Fibroblast of skin of abdomen (primary cell): ENCODE measurements at regions not wholly inside any gene's neighbourhood (a gene's known extent, or its start where the extent isn't known, plus 50 kb on each side); places are given as distances from the start of the nearest gene placed in this dataset.
"Not testable (repeated sequence)": the region's sequence is repeated elsewhere in the genome, so short reads cannot be mapped to it uniquely, and the experiment has no call there.

Experiments
- DNase-seq: peaks from one replicate; pipeline ENCODE4 v3.0.0-alpha.2; 2013

- no peak for DNase-seq
Measured at GRCh38 chr6:2363211-2363610, 117.8 kb upstream of the GMDS start.

- DNase-seq = no peak
Measured at GRCh38 chr6:2361195-2361594, 115.8 kb upstream of the GMDS start.

- DNase-seq = no peak
Measured at GRCh38 chr6:2360716-2361115, 115.3 kb upstream of the GMDS start.

GRCh38 chr6:2360126-2360525 lies 114.7 kb upstream of the GMDS start:
- DNase-seq = no peak

- no peak for DNase-seq
Measured at GRCh38 chr6:2355150-2355549, 109.7 kb upstream of the GMDS start.

GRCh38 chr6:2354138-2354491 lies 108.7 kb upstream of the GMDS start:
- DNase-seq = no peak

GRCh38 chr6:2353412-2354137 lies 108.2 kb upstream of the GMDS start:
- peak; percentile 74 for DNase-seq

GRCh38 chr6:2351807-2352431 lies 106.5 kb upstream of the GMDS start:
- peak; percentile 70 for DNase-seq

- DNase-seq = no peak
Measured at GRCh38 chr6:2351090-2351489, 105.7 kb upstream of the GMDS start.

GRCh38 chr6:2346078-2346477 lies 100.7 kb upstream of the GMDS start:
- no peak for DNase-seq

GRCh38 chr6:2344319-2344905 lies 99.0 kb upstream of the GMDS start:
- no peak for DNase-seq

- DNase-seq = no peak
Measured at GRCh38 chr6:2327591-2327990, 82.2 kb upstream of the GMDS start.

- DNase-seq = no peak
Measured at GRCh38 chr6:2324166-2324953, 79.0 kb upstream of the GMDS start.

- not testable (repeated sequence) for DNase-seq
Measured at GRCh38 chr6:2317498-2317897, 72.1 kb upstream of the GMDS start.

GRCh38 chr6:2314641-2315040 lies 69.2 kb upstream of the GMDS start:
- DNase-seq = no peak

- DNase-seq = no peak
Measured at GRCh38 chr6:2310042-2310441, 64.6 kb upstream of the GMDS start.

GRCh38 chr6:2309122-2309521 lies 63.7 kb upstream of the GMDS start:
- no peak for DNase-seq

- no peak for DNase-seq
Measured at GRCh38 chr6:2307799-2308198, 62.4 kb upstream of the GMDS start.

GRCh38 chr6:2305951-2306350 lies 60.5 kb upstream of the GMDS start:
- no peak for DNase-seq

GRCh38 chr6:2302482-2302881 lies 57.1 kb upstream of the GMDS start:
- not testable (repeated sequence) for DNase-seq

- no peak for DNase-seq
Measured at GRCh38 chr6:2296781-2297180, 51.4 kb upstream of the GMDS start.
